GM21515 (cell line): ENCODE measurements at regions not wholly inside any gene's neighbourhood (a gene's known extent, or its start where the extent isn't known, plus 50 kb on each side); places are given as distances from the start of the nearest gene placed in this dataset.
A peak's percentile ranks its signal among the peaks of the same experiment; 100 is the strongest.

Experiments used
- ATAC-seq: cut with Tn5 transposase; IDR thresholded peaks from one replicate; pipeline ENCODE4 v1.9.1; 2021; ENCODE audit not compliant: unreplicated experiment

DNA sequence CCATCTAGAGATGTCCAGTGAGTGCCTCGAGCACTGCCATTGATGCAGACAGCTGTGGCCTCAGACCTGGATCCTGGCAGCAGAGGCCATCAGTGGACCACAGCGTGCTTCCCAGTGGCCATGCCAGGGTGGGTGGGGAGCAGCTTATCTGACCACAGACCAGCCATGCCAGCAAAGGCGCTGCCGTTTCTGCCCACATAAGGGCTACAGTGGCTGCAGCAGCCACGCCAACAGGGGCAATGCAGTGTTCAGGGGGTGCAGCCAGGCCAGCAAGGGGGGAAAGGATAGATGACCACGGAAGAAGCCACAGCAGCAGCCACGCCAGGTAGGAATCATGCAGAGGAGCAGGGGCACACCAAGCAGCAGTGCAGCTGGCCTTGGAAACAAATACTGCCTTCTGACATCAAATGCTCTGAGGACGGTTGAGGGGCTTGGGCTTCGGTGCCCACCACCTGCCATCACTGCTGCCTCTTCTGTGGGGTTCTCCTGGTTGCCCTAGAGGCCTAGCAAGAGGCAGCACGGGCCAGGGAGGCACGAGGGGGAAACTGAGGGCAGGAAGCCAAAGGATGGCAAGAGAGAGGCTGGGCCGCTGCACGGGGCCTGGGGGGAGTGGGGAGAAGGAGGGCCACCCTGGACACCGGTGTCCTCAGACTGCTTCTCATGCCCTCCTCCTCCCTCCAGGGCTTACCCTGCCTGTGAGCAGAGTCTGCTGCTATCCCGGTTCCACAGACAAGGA is 94.7 kb upstream of the RUNX3 start:
- ATAC-seq: no peak

DNA sequence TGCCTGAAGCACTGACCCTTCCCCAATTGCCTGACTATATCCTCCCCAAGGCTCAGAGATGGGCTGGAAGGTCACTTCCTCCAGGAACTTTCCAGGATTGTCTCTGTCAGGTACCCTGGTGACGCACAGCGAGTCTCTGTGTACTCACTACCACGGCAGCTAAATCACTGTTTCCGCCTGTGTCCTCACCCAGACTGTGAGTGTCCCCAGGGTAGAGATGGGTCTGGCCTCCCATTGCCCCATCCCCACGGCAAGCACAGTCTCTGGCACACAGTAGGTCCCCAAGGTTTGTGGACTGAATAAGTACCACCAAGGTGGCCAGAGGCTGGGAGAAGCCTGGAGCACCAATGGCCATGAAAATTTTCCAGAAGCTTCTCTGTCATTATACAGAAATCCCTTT is 93.8 kb upstream of the RUNX3 start:
- no peak for ATAC-seq

DNA sequence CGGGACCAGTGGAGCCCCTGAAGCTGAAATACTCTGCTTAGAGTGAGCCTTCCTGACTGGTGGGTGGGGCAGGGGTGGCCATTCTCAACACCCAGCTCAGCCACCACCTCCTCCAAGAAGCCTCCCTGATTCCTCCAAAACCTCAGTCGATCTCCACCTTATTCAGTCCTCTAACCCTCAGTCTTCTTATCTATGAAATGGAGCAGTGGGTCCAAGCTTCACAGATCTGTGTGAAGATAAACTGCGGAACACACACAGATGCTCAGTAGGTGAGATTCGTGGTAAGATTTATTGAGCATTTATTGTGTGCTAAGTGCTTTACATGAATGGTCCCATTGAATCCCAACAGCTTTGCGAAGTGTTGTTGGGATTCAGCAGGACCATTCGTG is 93.1 kb upstream of the RUNX3 start:
- ATAC-seq: no peak

DNA sequence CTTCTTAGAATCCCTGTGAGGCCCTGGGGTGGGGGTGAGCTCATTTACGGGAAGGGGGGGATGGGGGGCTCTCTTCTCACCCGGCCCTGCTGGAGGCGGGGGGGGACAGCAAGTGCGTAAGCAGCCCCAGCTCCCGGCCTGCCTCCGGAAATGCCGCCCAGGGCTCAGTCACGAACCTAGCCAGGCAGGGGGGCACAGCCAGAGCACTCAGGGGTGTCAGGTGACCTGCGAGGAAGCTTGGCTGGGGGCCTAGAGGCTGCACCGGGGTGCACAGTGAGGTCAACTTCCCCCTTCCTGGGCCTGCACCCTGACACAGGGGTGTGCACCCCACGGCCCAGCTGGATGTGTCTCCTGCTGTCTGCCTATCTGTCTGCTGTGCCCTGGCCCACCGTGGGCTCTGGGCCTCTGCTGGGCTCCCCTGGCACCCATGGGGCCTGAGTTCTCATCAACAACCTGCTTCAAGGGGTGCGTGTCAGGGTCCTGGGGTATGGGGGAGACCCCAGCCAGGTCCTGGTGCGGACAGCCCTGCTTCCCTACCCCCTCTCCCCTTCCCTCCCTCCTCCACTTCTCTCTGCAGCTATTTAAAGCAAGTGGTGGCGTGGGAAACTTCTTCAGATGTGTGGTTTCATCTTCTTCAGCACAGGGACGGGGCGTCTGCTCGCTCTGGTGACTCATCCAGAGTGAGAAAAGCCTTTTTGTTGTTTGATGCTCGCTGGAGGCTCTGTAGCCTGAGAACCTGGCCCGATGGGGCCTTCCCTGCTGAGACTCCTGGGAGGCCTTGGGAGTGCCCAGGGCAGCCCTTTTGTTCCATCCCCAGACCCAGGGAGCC is 92.5 kb upstream of the RUNX3 start:
- peak; percentile 67 for ATAC-seq

DNA sequence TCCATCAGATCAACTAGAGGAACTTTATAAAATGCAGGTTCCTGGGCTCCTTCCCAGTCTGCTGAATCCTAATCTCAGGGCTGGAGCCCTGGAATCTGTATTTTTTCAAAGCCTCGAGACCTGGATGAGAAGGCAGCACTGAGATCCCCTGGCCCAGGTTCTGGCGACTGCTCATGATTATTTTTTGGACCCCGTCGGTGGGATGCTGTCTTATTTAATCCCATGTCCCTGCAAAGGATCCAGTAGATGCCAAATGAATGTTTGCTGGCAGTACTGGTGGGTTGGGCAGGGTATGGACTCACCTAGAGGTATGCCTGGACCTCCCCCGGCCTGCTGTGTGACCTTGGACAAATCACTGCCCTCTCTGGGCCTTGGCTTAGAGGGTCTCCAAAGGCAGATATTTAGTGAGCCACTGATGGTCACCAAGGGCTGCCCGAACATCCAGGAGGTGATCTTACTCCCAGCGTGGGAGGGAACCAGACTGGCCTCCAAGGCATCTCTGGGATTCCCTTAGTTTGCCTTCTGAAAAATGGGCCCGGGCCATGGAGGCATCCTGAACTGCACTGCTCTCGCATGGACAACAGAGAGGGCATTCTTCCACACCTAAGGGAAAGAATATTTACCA is 91.6 kb upstream of the RUNX3 start:
- ATAC-seq: no peak

DNA sequence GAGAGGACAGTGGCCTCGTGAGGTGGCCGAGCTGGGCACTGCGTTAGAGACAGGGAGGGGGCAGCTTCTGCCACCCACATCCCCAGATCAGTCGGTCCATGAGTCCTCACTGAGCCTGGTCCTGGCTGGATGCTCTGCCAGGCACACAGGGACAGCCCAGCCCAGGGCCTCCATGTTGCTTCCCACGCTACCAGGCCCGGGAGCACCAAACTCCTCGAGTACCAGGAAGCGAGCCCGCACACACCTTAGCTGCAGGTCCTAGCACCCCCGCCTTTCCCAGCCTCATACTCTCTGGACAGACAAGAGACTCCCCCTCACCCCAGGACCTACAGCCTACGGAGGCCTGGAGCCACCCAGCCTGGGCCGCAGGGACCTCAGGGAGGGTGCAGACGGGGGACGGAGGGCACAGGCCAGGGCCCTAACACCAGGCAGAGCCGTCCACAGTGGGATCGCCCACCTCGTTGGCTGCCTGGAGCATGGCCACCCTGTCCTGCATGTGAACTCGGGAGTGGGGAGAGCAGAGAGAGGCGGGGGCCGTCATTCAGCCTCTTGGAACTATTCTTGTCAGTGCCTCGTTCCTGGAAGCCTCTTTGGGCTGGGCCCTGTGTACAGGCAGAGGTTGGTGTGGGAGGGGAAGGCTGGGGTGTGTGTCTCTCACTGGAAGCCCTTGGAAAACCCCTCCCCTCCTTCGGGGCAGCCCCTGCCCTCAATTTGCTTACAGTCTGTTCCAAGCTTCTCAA is 90.9 kb upstream of the RUNX3 start:
- ATAC-seq: no peak

DNA sequence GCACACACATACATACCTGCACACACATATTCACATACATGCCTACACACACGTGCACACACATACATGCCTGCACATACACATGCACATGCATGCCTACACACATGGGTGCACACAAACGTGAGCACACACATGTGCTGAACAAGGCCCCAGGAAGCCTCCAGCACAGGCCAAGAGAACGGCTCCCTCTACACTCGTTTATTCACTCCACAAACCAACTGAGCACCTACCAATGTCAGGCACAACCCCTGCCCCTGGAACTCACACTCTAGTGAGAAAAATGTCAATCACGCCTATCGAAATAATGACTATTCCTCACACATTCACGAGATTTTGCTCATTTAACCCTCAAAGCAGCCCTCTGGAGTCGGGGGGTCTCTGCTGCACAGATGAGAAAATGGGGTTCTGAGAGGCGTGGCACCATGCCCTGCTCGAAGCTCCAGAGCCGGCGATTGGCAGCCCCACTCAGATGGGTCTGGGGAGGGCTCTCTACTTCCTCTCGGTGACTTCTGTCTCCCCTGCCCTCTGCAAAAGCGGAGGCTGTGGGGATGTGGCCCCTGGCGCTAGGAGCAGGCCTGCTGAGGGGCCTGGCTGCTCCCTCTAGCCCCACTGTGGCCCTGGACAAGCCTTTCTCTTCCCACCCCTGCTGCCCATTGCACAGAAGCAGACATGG is 90.2 kb upstream of the RUNX3 start:
- no peak for ATAC-seq

DNA sequence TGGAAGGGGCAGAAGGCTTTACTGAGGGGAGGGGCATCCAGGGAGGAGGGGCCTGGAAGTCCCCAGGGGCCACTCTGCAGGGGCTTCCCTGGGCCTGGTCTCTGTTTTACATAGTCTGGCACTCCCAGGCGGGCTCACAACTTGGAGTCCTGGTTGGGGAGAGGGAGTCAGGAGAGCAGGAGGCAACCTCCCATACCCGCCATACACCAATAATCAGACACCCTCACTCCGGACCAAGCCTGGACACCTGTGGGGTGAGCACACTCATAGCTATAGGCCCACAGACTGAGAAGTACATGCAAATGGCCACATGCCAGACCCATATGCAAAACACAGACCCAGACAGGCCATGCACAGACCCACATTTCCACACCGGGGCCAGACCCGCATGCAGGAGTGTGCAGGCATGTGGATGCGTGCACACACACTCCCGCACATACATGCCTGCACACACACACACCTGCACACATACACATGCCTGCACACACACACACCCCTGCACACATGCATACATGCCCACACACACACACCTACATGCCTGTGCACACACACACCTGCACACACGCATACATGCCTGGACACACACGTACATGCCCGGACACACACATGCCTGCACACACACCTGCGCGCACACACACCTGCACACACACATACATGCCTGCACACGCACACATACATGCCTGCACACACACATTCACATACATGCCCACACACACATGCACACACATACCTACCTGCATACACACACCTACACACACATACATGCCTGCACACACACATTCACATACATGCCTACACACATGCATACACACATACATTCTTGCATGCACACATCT is 89.5 kb upstream of the RUNX3 start:
- ATAC-seq: peak; percentile 36

DNA sequence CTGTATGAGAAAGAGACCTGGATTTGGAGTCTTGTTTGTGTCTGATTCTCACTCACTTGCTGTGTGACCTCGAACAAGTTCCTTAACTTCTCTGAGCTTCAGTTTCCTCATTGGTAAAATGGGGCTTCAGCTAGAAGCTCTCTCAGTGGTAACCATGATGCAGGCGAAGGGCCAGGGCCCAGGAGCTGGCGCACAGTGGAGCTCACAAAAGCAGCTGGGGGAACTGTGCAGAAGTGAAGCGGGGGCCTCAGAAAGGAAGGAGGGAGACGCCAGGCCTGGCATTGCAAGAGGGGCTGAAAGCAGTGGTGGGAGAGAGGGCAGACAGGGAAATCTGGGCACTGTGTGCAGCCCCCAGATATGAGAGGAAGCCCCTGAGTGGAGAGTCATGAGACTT is 88.9 kb upstream of the RUNX3 start:
- ATAC-seq: no peak

DNA sequence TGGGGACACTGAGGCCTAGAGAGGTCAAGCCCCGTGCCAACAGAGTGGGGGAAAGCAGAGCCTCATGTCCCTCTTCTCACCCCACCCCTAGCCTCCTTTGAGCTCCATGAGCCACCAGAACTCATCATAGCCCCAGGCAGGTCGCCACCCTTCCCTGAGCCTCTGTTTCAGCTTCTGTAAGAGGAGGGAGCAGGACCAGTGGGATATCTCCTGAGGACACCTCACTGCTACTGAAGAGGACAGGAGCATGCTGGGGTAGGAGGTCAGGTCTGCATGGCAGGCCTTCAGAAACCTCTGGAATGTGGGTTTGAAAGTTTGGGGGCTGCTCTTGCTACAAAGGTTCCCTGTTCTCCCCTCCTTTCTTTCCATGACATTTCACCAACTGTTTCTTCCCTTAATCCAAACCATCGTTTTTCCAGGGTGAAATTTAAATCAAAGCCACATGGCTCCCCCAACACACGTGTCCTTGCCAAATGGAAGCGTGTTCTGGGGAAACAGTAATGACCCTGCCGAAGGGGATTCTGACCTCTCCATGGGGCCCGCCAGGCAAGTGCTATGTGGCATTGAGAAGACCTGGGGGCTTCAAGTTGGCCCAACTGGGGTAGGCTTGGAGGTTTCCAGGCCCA is 88.1 kb upstream of the RUNX3 start:
- ATAC-seq: no peak

DNA sequence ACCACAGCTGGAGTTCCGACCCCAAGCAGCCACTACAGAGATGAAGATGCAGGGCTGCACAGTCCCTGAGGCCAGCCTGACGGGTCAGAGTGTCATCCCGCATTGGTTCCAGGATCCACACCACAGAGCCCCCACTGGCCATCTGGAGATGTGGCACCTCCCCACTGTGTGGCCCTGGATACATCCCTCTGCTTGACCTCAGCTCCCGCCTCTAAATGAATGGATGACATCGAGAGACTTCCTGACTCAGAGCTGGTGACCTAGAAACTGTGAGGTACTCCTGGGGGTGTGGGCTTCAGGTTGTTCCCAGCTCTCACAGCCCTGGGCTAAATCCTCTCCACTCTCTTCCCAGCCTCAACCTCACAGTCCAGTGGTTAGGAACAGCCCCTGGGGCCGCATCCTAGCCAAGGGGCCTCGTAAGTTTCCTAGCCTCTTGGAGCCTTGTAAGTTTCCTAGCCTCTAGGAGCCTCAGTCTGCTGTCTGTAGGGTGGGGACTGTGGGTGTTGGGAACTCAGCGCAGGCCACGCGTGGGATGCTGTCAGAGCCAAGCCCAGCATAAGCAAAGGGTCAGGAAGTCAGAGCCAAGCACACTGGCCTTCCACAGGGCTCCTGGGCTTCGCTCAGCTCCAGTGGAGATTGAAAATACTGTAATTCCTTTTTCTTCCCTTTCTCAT is 87.5 kb upstream of the RUNX3 start:
- no peak for ATAC-seq

DNA sequence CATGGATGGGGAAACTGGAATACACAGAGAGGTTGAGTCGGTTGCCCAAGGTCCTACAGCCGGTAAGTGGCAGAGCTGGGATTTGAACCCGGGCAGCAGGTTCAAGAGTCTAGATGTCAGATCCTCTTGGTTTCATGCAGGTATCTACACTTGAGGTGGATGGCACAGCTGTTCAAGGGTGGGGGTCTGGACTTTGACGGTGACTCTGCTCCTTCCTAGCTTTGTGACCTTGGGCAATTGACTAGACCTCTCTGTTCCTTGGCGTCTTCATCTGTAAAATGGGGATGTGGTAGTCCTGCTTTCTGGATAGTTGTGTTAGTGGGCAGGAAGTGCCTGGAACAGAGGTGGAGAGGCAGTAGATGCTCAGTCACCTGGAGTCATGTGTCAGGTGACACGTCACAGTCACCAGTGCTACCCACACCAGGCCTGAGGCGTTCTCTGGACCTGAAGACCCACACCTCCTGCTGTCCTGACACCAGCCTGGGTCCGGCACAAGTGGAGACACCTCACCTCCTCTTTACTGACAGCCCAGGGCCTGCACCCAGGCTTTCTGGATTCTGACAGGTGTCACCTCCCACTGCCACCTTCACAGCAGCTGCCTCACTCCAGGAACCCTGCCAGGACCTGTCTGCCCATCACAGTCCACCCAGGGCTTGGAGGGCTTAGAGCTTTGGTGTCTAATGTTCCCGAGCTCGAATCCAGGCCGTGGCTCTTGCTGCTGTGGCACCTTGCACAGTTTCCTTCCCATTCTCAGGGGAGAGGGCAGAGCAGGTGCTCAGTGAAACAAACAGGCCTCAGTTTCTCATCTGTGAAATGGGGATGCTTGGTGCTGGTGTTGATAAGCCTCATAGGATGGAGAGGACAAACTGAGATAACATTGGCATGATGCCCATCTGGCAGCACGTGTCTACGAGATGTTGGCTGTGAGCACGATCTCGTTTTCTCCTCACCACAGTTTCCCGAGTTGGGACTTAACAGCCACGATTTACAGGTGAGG is 83.2 kb upstream of the RUNX3 start:
- no peak for ATAC-seq

DNA sequence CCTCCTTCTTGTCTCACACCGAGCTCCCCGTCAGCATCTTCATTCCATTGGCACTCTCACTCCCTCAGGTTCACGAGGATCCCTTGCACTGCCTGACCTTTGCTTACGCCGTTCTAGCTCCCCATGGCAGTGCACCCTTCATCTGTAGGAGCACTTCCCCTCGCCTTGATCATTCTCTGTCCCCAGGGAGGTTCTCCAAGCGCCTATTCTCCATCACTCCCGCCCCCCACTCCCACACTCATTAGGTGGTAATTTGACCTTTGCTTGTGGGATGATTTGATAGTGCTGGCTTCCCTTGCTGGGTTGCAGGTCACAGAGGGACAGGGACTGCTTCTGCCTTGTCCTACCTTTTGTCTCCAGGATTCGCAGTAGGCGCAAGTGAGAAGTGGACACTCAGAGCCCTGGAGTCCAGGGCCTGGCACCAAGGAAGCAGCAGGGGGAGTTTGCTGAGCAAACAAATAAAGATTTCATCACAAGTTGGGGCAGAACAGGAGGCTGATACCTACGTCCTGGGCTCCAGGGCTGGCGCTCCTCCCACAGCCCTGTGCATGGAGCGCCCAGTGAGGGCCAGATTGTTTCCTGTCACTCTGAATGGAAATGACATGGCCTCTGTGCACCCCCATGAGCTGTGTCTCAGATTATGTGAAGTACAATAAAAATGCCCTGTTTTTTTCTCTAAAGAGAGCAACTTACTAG is 82.0 kb upstream of the RUNX3 start:
- no peak for ATAC-seq

DNA sequence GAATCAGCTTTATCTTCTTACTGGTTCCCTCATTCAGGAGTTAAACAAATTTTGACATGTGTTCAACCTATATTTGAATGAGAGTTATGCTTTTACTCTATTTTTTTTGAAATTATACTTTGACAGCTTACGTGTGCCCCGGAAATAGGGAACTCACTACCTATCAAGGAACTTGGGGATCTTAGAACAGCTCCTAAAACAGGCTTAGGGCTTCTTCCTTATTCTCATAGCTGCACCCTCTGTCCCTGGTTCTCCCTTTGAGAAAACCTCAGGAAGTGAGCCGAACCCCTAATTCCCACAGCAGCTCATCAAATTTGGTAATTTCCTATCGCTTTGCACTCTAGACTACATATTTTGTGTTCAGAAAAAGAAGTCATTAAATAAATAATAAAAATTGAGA is 81.2 kb upstream of the RUNX3 start:
- no peak for ATAC-seq

DNA sequence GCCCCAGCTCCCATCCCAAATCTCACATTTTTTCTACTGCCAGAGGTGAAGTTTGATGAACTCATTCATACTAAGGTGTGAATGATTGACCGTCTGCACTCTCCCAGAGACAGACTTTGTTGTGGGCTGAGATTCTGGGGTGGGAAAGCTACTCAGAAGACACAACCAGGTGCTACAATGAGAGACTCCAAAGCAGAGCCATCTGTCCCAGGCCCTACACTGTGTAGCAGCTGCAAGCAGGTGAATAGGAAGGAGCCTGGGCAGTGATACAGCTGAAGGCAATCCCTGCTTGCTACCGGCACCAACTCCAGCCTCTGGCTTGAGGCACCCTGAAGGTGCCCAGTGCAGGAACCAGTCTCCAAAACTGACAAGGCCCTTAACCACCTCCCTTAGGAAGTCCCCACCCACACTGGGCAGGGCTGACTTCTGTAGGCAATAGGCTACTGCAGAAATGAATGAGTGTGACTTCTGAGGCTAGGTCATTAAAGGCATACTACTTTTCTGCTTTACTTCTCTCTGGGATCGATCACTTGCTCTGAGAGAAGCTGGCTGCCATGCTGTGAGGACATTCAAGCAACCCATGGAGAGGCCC is 79.7 kb upstream of the RUNX3 start:
- no peak for ATAC-seq

DNA sequence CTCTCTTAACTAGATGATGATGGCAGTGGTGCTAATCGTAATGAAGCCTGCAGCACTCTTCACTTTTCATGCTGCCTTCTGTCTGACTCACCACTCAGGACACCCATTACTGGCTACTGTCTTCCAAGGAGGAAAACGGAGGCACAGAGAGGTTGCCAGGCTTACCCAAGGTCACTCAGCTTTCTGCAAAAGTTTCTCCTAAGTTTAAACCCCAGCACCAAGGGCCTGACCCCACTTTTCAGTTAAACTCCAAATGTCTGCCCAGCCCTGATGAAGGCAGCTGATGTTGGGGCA is 78.1 kb upstream of the RUNX3 start:
- ATAC-seq: no peak
